22Rv1 (cell line): ENCODE measurements at regions not wholly inside any gene's neighbourhood (a gene's known extent, or its start where the extent isn't known, plus 50 kb on each side); places are given as distances from the start of the nearest gene placed in this dataset.

ENCODE experiments used
- ZFX ChIP-seq: fragments of 450-650 bp; IDR thresholded peaks from 2 replicates; pipeline ENCODE4 v1.6.1; 2017; ENCODE audit warnings: antibody characterized with exemption, borderline replicate concordance
- TF ChIP-seq, protein P1 (sequence below): fragments of 450-650 bp; IDR thresholded peaks from 2 replicates; pipeline ENCODE4 v1.5.1; 2017; ENCODE audit warnings: mild to moderate bottlenecking

DNA sequence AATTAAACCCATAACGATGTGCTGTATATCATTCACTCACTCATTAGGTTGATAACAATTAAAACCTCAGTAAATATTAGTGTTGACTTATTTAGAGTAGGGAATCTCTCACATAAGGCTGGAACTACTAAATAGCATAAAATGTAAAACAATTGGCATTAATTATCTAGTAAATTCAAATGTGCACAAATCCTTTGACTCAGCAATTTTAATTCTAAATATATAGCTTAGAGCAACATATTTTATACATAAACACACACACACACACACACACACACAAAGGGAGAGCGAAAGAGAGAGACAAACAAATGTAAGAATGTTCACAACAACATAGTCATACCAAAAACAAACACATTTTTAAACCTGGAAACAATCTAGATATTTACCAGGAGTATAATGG is 443.1 kb upstream of the KCNH7 start:
- TF ChIP-seq, protein P1, sequence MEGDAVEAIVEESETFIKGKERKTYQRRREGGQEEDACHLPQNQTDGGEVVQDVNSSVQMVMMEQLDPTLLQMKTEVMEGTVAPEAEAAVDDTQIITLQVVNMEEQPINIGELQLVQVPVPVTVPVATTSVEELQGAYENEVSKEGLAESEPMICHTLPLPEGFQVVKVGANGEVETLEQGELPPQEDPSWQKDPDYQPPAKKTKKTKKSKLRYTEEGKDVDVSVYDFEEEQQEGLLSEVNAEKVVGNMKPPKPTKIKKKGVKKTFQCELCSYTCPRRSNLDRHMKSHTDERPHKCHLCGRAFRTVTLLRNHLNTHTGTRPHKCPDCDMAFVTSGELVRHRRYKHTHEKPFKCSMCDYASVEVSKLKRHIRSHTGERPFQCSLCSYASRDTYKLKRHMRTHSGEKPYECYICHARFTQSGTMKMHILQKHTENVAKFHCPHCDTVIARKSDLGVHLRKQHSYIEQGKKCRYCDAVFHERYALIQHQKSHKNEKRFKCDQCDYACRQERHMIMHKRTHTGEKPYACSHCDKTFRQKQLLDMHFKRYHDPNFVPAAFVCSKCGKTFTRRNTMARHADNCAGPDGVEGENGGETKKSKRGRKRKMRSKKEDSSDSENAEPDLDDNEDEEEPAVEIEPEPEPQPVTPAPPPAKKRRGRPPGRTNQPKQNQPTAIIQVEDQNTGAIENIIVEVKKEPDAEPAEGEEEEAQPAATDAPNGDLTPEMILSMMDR = no peak
- no peak for TF ChIP-seq ZFX
